Endothelial cell of umbilical vein (primary cell): ENCODE measurements at regions not wholly inside any gene's neighbourhood (a gene's known extent, or its start where the extent isn't known, plus 50 kb on each side); places are given as distances from the start of the nearest gene placed in this dataset.

Source experiments
- BruUV-seq: library from RNA; stranded (reverse); fragments of 400-500 nt; replicated peaks from 2 replicates; lab custom pipeline; 2021; lab: Mats Ljungman, UMichigan
- CTCF ChIA-PET: fragments of 300-600, 350-600 bp; sonication (Branson Sonifier 250); formaldehyde crosslinking; loops from one replicate; lab custom pipeline; 2021; ENCODE audit warnings: antibody characterized with exemption, inconsistent platforms; lab: Charles Lee
- POLR2A ChIA-PET: fragments of 300-600, 350-600 bp; sonication (Branson Sonifier 250); formaldehyde crosslinking; loops from one replicate; lab custom pipeline; 2021; ENCODE audit warnings: antibody characterized with exemption, inconsistent platforms; lab: Charles Lee
- DNase-seq: peaks from one replicate; pipeline ENCODE4 v3.0.0-alpha.2; 2011; ENCODE audit warnings: low read depth, low spot score
- FAIRE-seq: peaks from 2 replicates; lab custom pipeline; 2011; peaks lifted over from hg19 to GRCh38; lab: Jason Lieb, UNC
- H2AFZ ChIP-seq: 2 replicates; pipeline ENCODE4 v1.6.0; 2012; ENCODE audit warnings: low read depth, low read length, control low read depth, inconsistent platforms
- H3K27ac ChIP-seq: 2 replicates; pipeline ENCODE4 v1.5.1; 2011; ENCODE audit warnings: low read depth, mild to moderate bottlenecking, control low read depth, low read length, moderate library complexity; ENCODE audit not compliant: insufficient read depth
- H3K27me3 ChIP-seq, 2 experiments: 2 replicates each; pipeline versions ENCODE4 v1.6.0 to v1.6.1; 2011; ENCODE audit warnings: low read length in 2 of 2, mixed read lengths in 1 of 2; ENCODE audit not compliant: control insufficient read depth in 2 of 2, insufficient read depth in 2 of 2
- H3K36me3 ChIP-seq, 2 experiments: 2 replicates in 1 of 2; 3 replicates in 1 of 2; pipeline ENCODE4 v1.5.1; 2011; ENCODE audit warnings: low read length in 2 of 2, mild to moderate bottlenecking in 1 of 2, moderate library complexity in 1 of 2; ENCODE audit not compliant: control insufficient read depth in 2 of 2, insufficient read depth in 2 of 2; ENCODE audit errors: extremely low read depth in 1 of 2
- H3K4me1 ChIP-seq: 3 replicates; pipeline ENCODE4 v1.5.1; 2011; ENCODE audit warnings: mild to moderate bottlenecking, low read length; ENCODE audit not compliant: control insufficient read depth, insufficient read depth; ENCODE audit errors: extremely low read depth
- H3K4me2 ChIP-seq: 2 replicates; pipeline ENCODE4 v1.6.1; 2011; ENCODE audit warnings: low read length, control low read depth, mixed read lengths; ENCODE audit not compliant: insufficient read depth
- H3K4me3 ChIP-seq, 3 experiments: fragments of 200-600 bp in 1 of 3; sonication (generic), shearing (Covaris generic) in 1 of 3; replicated peaks in 1 of 3; 2 replicates each; pipeline ENCODE4 v1.5.1; 2011 to 2016; ENCODE audit warnings: control low read depth in 3 of 3, low read length in 3 of 3, mild to moderate bottlenecking in 2 of 3, inconsistent platforms in 1 of 3, low read depth in 1 of 3, moderate library complexity in 1 of 3; ENCODE audit not compliant: insufficient read depth in 1 of 3
- H3K79me2 ChIP-seq: 2 replicates; pipeline ENCODE4 v1.6.0; 2012; ENCODE audit warnings: low read length, inconsistent platforms; ENCODE audit not compliant: control insufficient read depth, insufficient read depth
- H3K9ac ChIP-seq: replicated peaks from 2 replicates; pipeline ENCODE3; 2011; ENCODE audit warnings: low read length, control low read depth; ENCODE audit not compliant: insufficient read depth; ENCODE audit errors: extremely low read depth
- H3K9me1 ChIP-seq: replicated peaks from 3 replicates; pipeline ENCODE4 v1.6.0; 2011; ENCODE audit warnings: mild to moderate bottlenecking, low read length; ENCODE audit not compliant: control insufficient read depth, insufficient read depth; ENCODE audit errors: extremely low read depth
- H3K9me3 ChIP-seq: replicated peaks from 2 replicates; pipeline ENCODE4 v1.5.1; 2012; ENCODE audit warnings: low read length, inconsistent platforms; ENCODE audit not compliant: control insufficient read depth, insufficient read depth
- H4K20me1 ChIP-seq: replicated peaks from 2 replicates; pipeline ENCODE3; 2011; ENCODE audit warnings: mild to moderate bottlenecking, low read length; ENCODE audit not compliant: control insufficient read depth, insufficient read depth; ENCODE audit errors: extremely low read depth
- EZH2 ChIP-seq: IDR thresholded peaks from 2 replicates; pipeline ENCODE4 v1.6.1; 2012; ENCODE audit warnings: borderline replicate concordance, low read depth, mild to moderate bottlenecking, moderate library complexity, low read length, inconsistent platforms; ENCODE audit not compliant: severe bottlenecking
- GATA2 ChIP-seq: IDR thresholded peaks from 2 replicates; pipeline ENCODE4 v1.7.0; 2011; ENCODE audit warnings: low read depth, mild to moderate bottlenecking, moderate library complexity, mixed read lengths, low read length; ENCODE audit not compliant: insufficient read length, insufficient read depth
- MYC ChIP-seq: IDR thresholded peaks from one replicate; pipeline ENCODE4 v1.6.1; 2011; ENCODE audit warnings: mild to moderate bottlenecking, low read depth, low read length
- POLR2A ChIP-seq: IDR thresholded peaks from 2 replicates; pipeline ENCODE4 v1.6.1; 2012; ENCODE audit warnings: low read depth, mild to moderate bottlenecking, control low read depth, low read length
- POLR2AphosphoS5 ChIP-seq: IDR thresholded peaks from 2 replicates; pipeline ENCODE4 v1.6.1; 2012; ENCODE audit warnings: low read depth, mild to moderate bottlenecking, control low read depth, low read length, moderate library complexity; ENCODE audit not compliant: insufficient read depth
- dilution Hi-C: fragments of 300-500 bp; cut with MboI; formaldehyde crosslinking; loops from one replicate; pipeline ENCODE4 v1.15.0; 2019; ENCODE audit warnings: low sequenced_read_pairs; ENCODE audit not compliant: extremely low pct_ligation_motif_present
- intact Hi-C: fragments of 100-400 bp; cut with micrococcal nuclease; formaldehyde crosslinking; loops from one replicate; pipeline ENCODE4 v1.10.0; 2022

- peaks cover 7% of the 10 kb centered on the region for H3K9me3 ChIP-seq
- no peak overlapping the region for H3K9ac ChIP-seq
- no peak overlapping the region for H3K27ac ChIP-seq
- dilution Hi-C loops, result no loop called here
- no peaks in the 10 kb centered on the region for H3K27me3 ChIP-seq
- POLR2A ChIA-PET, result no interaction called here
- intact Hi-C loops, result no loop called here
- H3K4me1 ChIP-seq, result no peaks in the 10 kb centered on the region
- no peak overlapping the region for H3K4me2 ChIP-seq
- CTCF ChIA-PET, result no interaction called here
- H3K79me2 ChIP-seq, result no peaks in the 10 kb centered on the region
- H3K4me3 ChIP-seq, result no peak overlapping the region
- no peaks in the 10 kb centered on the region for H3K36me3 ChIP-seq
- no peak for DNase-seq
- H3K9me1 ChIP-seq, result no peaks in the 10 kb centered on the region
- no peaks in the 10 kb centered on the region for H4K20me1 ChIP-seq
- FAIRE-seq, result no peak
- H2AFZ ChIP-seq, result no peak overlapping the region
- no TSS peak for BruUV-seq
- TF ChIP-seq POLR2AphosphoS5 (no peak), EZH2 (no peak), POLR2A (no peak), GATA2 (no peak)
These were observed 100.1 kb upstream of the IGSF21 start for GRCh38 chr1:18007391-18008041.

- Histone ChIP-seq H3K4me3 (no peak overlapping the region), H3K27ac (no peak overlapping the region), H3K27me3 (no peaks in the 10 kb centered on the region), H3K36me3 (no peaks in the 10 kb centered on the region), H3K4me2 (no peak overlapping the region), H3K9me3 (peaks cover 7% of the 10 kb centered on the region), H3K4me1 (no peaks in the 10 kb centered on the region), H3K79me2 (no peaks in the 10 kb centered on the region), H3K9me1 (no peaks in the 10 kb centered on the region), H2AFZ (no peak overlapping the region), H3K9ac (no peak overlapping the region), H4K20me1 (no peaks in the 10 kb centered on the region)
- TF ChIP-seq GATA2, result no peak
- no peak for TF ChIP-seq MYC
- no peak for DNase-seq
- ChIA-PET CTCF (no interaction called here), POLR2A (no interaction called here)
- intact Hi-C loops (no loop called here), dilution Hi-C loops (no loop called here)
- FAIRE-seq, result no peak
- BruUV-seq, result no TSS peak
These were observed 99.5 kb upstream of the IGSF21 start for GRCh38 chr1:18008081-18008480.
